ENCODE measurements at regions not wholly inside any gene's neighbourhood (a gene's known extent, or its start where the extent isn't known, plus 50 kb on each side); places are given as distances from the start of the nearest gene placed in this dataset.

GRCh38 chr1:191561276-191561675 lies 597.0 kb upstream of the RGS18 start:
- TF ChIP-seq POLR2AphosphoS5 (IDR thresholded peaks at IDR 0.05) (no peak), EP300 (IDR thresholded peaks at IDR 0.05) (no peak), CTCF (IDR thresholded peaks at IDR 0.05) (no peak)
